ENCODE measurements at regions not wholly inside any gene's neighbourhood (a gene's known extent, or its start where the extent isn't known, plus 50 kb on each side); places are given as distances from the start of the nearest gene placed in this dataset.
A peak's percentile ranks its signal among the peaks of the same experiment; 100 is the strongest.

DNA sequence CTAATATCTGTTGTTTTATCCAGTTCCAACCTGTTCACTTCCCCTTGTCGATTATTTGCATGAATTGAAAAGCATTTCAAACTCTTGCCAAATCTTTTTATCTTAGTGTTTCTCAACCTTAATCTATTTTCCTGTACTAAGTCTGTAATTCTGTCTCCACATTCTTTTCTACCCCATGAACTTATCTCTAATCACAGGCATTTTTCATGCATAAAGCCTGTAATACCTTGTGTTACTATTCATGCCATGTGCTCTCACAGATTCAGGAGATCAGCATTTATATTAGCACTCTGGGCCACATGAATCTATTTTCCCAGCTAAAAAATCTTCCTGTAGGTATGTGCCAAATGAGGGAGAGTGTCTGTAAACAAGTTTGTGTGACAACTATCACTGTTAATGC lies 1360.9 kb downstream of the STIM2 start:
- no TSS peak for BruUV-seq (replicated peaks)
- ChIA-PET POLR2A (no interaction called here), CTCF (no interaction called here)
- H3K27ac ChIP-seq (ENCODE audit: low read length): no peak overlapping the region
- TF ChIP-seq, protein P1, sequence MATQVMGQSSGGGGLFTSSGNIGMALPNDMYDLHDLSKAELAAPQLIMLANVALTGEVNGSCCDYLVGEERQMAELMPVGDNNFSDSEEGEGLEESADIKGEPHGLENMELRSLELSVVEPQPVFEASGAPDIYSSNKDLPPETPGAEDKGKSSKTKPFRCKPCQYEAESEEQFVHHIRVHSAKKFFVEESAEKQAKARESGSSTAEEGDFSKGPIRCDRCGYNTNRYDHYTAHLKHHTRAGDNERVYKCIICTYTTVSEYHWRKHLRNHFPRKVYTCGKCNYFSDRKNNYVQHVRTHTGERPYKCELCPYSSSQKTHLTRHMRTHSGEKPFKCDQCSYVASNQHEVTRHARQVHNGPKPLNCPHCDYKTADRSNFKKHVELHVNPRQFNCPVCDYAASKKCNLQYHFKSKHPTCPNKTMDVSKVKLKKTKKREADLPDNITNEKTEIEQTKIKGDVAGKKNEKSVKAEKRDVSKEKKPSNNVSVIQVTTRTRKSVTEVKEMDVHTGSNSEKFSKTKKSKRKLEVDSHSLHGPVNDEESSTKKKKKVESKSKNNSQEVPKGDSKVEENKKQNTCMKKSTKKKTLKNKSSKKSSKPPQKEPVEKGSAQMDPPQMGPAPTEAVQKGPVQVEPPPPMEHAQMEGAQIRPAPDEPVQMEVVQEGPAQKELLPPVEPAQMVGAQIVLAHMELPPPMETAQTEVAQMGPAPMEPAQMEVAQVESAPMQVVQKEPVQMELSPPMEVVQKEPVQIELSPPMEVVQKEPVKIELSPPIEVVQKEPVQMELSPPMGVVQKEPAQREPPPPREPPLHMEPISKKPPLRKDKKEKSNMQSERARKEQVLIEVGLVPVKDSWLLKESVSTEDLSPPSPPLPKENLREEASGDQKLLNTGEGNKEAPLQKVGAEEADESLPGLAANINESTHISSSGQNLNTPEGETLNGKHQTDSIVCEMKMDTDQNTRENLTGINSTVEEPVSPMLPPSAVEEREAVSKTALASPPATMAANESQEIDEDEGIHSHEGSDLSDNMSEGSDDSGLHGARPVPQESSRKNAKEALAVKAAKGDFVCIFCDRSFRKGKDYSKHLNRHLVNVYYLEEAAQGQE (IDR thresholded peaks at IDR 0.05; ENCODE audit: insufficient read depth in 1 of 2, low read depth in 2 of 2, low read length in 1 of 2): no peak
- no peak for TF ChIP-seq POLR2AphosphoS5 (IDR thresholded peaks at IDR 0.05; ENCODE audit: low read depth, low read length)
- TF ChIP-seq, protein P2, sequence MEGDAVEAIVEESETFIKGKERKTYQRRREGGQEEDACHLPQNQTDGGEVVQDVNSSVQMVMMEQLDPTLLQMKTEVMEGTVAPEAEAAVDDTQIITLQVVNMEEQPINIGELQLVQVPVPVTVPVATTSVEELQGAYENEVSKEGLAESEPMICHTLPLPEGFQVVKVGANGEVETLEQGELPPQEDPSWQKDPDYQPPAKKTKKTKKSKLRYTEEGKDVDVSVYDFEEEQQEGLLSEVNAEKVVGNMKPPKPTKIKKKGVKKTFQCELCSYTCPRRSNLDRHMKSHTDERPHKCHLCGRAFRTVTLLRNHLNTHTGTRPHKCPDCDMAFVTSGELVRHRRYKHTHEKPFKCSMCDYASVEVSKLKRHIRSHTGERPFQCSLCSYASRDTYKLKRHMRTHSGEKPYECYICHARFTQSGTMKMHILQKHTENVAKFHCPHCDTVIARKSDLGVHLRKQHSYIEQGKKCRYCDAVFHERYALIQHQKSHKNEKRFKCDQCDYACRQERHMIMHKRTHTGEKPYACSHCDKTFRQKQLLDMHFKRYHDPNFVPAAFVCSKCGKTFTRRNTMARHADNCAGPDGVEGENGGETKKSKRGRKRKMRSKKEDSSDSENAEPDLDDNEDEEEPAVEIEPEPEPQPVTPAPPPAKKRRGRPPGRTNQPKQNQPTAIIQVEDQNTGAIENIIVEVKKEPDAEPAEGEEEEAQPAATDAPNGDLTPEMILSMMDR (IDR thresholded peaks at IDR 0.05): no peak
- no peak for TF ChIP-seq TCF7L2 (IDR thresholded peaks at IDR 0.05; ENCODE audit: low read depth, low read length)
- TF ChIP-seq SIN3A (IDR thresholded peaks at IDR 0.05; ENCODE audit: borderline replicate concordance, insufficient read depth, low read depth, low read length): no peak
- in situ Hi-C loops (cut with HindIII; ENCODE audit: low pct_unique_long_range_greater_than_20kb, low sequenced_read_pairs): no loop called here
- ATAC-seq (no peak), DNase-seq (ENCODE audit: low read depth, low spot score) (no peak)
- H3K36me3 ChIP-seq (ENCODE audit: control insufficient read depth, insufficient read depth, low read length): no peaks in the 10 kb centered on the region
- intact Hi-C loops (cut with micrococcal nuclease; ENCODE audit: unreplicated experiment): no loop called here
- no peak overlapping the region for H3K4me3 ChIP-seq (ENCODE audit: low read depth in 2 of 2, low read length in 2 of 2)
- H3K9me3 ChIP-seq (ENCODE audit: control insufficient read depth, insufficient read depth, low read depth, low read length): no peaks in the 10 kb centered on the region
- no peaks in the 10 kb centered on the region for H3K4me1 ChIP-seq (ENCODE audit: control insufficient read depth, insufficient read depth, low read length)
- H3K27me3 ChIP-seq (ENCODE audit: control insufficient read depth, insufficient read depth, low read length): no peaks in the 10 kb centered on the region

DNA sequence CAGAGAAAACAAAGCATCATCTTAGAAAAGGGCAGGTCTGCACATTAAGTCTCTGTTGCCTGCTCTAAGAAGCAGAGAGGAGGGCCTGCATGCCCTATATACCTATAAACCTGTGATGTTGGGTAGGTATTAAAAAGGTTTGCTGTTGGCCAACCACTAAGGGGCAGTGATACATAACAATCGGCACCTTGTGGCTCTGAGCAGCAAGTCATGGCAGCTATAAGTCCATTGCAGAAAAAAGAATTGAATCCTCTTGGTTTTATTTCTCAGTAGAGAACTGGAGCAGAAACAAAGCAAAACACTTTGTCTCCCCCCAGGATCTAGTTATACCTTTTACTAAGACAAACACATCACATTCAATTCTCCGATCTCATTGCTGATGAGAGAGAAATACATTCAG lies 1364.4 kb downstream of the STIM2 start:
- ATAC-seq: no peak
- in situ Hi-C loops (cut with HindIII; ENCODE audit: low pct_unique_long_range_greater_than_20kb, low sequenced_read_pairs) (no loop called here), intact Hi-C loops (cut with micrococcal nuclease; ENCODE audit: unreplicated experiment) (no loop called here)
- ChIA-PET POLR2A (no interaction called here), CTCF (no interaction called here)
- Histone ChIP-seq H3K9me3 (ENCODE audit: control insufficient read depth, insufficient read depth, low read depth, low read length) (no peaks in the 10 kb centered on the region), H3K4me1 (ENCODE audit: control insufficient read depth, insufficient read depth, low read length) (no peaks in the 10 kb centered on the region), H3K4me3 (ENCODE audit: low read depth in 2 of 2, low read length in 2 of 2) (no peak overlapping the region), H3K27ac (ENCODE audit: low read length) (no peak overlapping the region), H3K27me3 (ENCODE audit: control insufficient read depth, insufficient read depth, low read length) (no peaks in the 10 kb centered on the region), H3K36me3 (ENCODE audit: control insufficient read depth, insufficient read depth, low read length) (no peaks in the 10 kb centered on the region)
- no peak for DNase-seq (ENCODE audit: low read depth, low spot score)
- no TSS peak for BruUV-seq (replicated peaks)
- TF ChIP-seq SIN3A (IDR thresholded peaks at IDR 0.05; ENCODE audit: borderline replicate concordance, insufficient read depth, low read depth, low read length): no peak
- TF ChIP-seq, protein P2 (IDR thresholded peaks at IDR 0.05): peak; percentile 22

Data from Panc1 (cell line).